ENCODE measurements at regions not wholly inside any gene's neighbourhood (a gene's known extent, or its start where the extent isn't known, plus 50 kb on each side); places are given as distances from the start of the nearest gene placed in this dataset.

- no peak for TF ChIP-seq EZH2 (IDR thresholded peaks at IDR 0.05)
- no peak for TF ChIP-seq POLR2AphosphoS5 (IDR thresholded peaks at IDR 0.05; ENCODE audit: borderline replicate concordance, low read depth, low read length)
- no peak for TF ChIP-seq FOXP2 (optimal IDR thresholded peaks at IDR 0.05; ENCODE audit: control extremely low read depth, extremely low read length, insufficient read depth)
These were observed 71.5 kb downstream of the RCN1 start for GRCh38 chr11:32162351-32162750.
